ENCODE measurements at regions not wholly inside any gene's neighbourhood (a gene's known extent, or its start where the extent isn't known, plus 50 kb on each side); places are given as distances from the start of the nearest gene placed in this dataset.

DNA sequence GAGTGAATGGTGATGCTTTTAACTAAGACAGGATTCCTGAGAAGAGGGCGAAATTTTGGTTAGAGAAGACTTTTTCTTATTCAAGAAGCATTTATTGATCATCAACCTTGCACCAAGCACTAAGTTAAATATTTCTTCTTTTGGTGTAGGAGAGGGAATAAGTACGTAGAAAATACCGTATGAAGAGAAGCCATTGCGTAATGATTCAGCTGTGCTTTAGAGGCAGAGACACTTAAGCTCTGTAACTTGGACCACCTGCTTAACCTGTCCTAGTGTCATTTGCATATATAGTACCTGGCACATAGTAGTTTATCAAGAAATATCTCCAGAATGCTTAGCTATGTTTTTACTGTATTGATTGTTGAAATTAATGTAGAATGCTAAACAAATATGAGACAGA lies 430.9 kb upstream of the ZNF608 start:
- no peak overlapping the region for H3K27ac Mint-ChIP-seq
- H3K9me3 Mint-ChIP-seq: peaks cover 3 to 4% of the 10 kb centered on the region in 2 donors
- Histone ChIP-seq H3K27me3 (ENCODE audit: control insufficient read depth, insufficient read depth, low read length) (no peaks in the 10 kb centered on the region), H3K9me3 (ENCODE audit: control insufficient read depth, insufficient read depth, low read length) (no peaks in the 10 kb centered on the region), H3K4me1 (ENCODE audit: control insufficient read depth, insufficient read depth, low read length) (no peaks in the 10 kb centered on the region), H3K36me3 (ENCODE audit: control insufficient read depth, insufficient read depth, low read length) (no peaks in the 10 kb centered on the region), H3K27ac (ENCODE audit: low read length) (no peak overlapping the region), H3K4me3 (ENCODE audit: low read length) (no peak overlapping the region)
- ATAC-seq: no peak
- 97% methylated on average over 3 of the region's 4 CpGs for WGBS (ENCODE audit: insufficient coverage)
- H3K27me3 Mint-ChIP-seq (ENCODE audit: low read depth in 2 of 2): no peaks in the 10 kb centered on the region
- no peaks in the 10 kb centered on the region for H3K4me1 Mint-ChIP-seq
- TF ChIP-seq, protein P1, sequence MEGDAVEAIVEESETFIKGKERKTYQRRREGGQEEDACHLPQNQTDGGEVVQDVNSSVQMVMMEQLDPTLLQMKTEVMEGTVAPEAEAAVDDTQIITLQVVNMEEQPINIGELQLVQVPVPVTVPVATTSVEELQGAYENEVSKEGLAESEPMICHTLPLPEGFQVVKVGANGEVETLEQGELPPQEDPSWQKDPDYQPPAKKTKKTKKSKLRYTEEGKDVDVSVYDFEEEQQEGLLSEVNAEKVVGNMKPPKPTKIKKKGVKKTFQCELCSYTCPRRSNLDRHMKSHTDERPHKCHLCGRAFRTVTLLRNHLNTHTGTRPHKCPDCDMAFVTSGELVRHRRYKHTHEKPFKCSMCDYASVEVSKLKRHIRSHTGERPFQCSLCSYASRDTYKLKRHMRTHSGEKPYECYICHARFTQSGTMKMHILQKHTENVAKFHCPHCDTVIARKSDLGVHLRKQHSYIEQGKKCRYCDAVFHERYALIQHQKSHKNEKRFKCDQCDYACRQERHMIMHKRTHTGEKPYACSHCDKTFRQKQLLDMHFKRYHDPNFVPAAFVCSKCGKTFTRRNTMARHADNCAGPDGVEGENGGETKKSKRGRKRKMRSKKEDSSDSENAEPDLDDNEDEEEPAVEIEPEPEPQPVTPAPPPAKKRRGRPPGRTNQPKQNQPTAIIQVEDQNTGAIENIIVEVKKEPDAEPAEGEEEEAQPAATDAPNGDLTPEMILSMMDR (IDR thresholded peaks at IDR 0.05): no peak
- H3K4me3 Mint-ChIP-seq: no peak overlapping the region
- no peak for DNase-seq
- intact Hi-C loops (cut with micrococcal nuclease): no loop called here
- no peaks in the 10 kb centered on the region for H3K36me3 Mint-ChIP-seq

DNA sequence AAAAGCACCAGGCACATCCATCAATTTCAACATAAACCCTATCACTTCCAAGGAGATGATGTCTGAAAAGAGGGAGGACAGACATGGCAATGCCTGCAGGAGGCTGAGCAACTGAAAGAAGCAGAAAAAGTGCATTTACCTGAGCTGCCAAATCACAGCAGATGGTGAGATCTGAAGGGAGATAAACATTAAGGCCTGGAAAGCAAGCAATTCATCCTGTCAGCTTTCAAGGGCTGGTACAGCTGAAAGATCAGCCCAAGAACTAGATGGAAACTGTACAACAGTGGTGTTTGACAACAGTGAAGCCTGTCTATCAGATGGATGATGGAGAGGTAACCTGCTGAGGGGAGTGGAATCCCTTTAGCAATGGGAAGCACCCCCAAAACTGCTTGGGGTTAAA lies 433.2 kb upstream of the ZNF608 start:
- Mint-ChIP-seq H3K27me3 (ENCODE audit: low read depth in 2 of 2) (no peaks in the 10 kb centered on the region), H3K4me1 (no peaks in the 10 kb centered on the region), H3K4me3 (no peak overlapping the region), H3K9me3 (peaks cover 3 to 4% of the 10 kb centered on the region in 2 donors), H3K36me3 (no peaks in the 10 kb centered on the region), H3K27ac (no peak overlapping the region)
- intact Hi-C loops (cut with micrococcal nuclease): no loop called here
- no peak for DNase-seq
- H3K27ac ChIP-seq (ENCODE audit: low read length): no peak overlapping the region
- TF ChIP-seq, protein P1 (IDR thresholded peaks at IDR 0.05): no peak
- H3K4me1 ChIP-seq (ENCODE audit: control insufficient read depth, insufficient read depth, low read length): no peaks in the 10 kb centered on the region
- ATAC-seq: no peak
- H3K27me3 ChIP-seq (ENCODE audit: control insufficient read depth, insufficient read depth, low read length): no peaks in the 10 kb centered on the region
- H3K9me3 ChIP-seq (ENCODE audit: control insufficient read depth, insufficient read depth, low read length): peaks cover 2% of the 10 kb centered on the region
- H3K4me3 ChIP-seq (ENCODE audit: low read length): no peak overlapping the region
- H3K36me3 ChIP-seq (ENCODE audit: control insufficient read depth, insufficient read depth, low read length): no peaks in the 10 kb centered on the region

DNA sequence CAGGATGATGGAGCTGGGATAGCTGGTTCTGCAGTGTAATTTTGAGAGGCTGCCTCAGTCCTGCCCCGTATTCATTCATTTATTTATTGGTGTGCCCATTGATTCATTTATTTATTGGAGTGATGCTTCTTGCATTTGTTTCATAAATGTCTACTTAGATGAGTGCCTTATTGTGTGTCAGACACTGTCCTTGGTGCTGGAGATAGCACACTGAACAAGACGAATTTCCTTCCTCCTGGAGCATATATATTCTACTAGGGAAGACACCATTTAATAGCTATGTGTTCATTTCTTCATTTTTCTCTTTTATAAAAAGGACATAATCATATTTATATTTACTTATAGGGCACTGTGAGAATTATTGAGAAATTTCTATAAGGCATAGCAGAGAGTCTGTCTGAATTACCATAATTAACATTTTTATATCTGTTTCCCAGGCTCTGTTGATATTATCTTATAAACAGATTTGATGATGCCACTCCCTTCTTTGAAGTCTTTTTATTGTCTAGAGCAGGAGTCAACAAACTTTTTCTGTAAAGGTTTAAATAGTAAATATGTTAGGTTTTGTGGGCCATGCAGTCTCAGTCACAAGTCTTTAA lies 433.9 kb upstream of the ZNF608 start:
- Histone ChIP-seq H3K9me3 (ENCODE audit: control insufficient read depth, insufficient read depth, low read length) (peaks cover 5% of the 10 kb centered on the region), H3K36me3 (ENCODE audit: control insufficient read depth, insufficient read depth, low read length) (no peaks in the 10 kb centered on the region), H3K27me3 (ENCODE audit: control insufficient read depth, insufficient read depth, low read length) (no peaks in the 10 kb centered on the region), H3K4me1 (ENCODE audit: control insufficient read depth, insufficient read depth, low read length) (no peaks in the 10 kb centered on the region), H3K27ac (ENCODE audit: low read length) (no peak overlapping the region), H3K4me3 (ENCODE audit: low read length) (no peak overlapping the region)
- TF ChIP-seq, protein P1 (IDR thresholded peaks at IDR 0.05): no peak
- 90% methylated on average over 1 of the region's 2 CpGs for WGBS (ENCODE audit: insufficient coverage)
- intact Hi-C loops (cut with micrococcal nuclease): no loop called here
- ATAC-seq: no peak
- no peaks in the 10 kb centered on the region for H3K36me3 Mint-ChIP-seq
- no peak overlapping the region for H3K4me3 Mint-ChIP-seq
- H3K27me3 Mint-ChIP-seq (ENCODE audit: low read depth in 2 of 2): no peaks in the 10 kb centered on the region
- H3K4me1 Mint-ChIP-seq: no peaks in the 10 kb centered on the region
- no peak for DNase-seq
- H3K27ac Mint-ChIP-seq: no peak overlapping the region
- H3K9me3 Mint-ChIP-seq: peaks cover 3 to 4% of the 10 kb centered on the region in 2 donors

DNA sequence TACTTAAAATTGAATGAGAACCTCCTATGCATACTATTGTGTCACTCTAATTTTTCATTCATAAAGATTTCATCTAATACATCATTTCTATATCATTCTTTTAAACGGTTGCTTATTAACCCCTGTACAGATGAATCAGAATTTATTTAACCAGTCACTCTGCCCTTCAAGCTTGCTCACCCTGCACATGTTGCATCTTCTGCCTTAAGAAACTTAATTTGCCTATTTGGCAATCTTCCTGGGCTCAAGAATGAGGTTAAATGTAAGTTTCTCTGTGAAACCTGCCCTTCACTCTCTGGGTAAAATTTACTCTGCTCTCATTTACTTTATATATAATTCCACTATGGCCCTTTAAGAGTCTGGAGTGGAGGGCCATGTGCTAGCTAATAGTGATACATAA lies 434.7 kb upstream of the ZNF608 start:
- TF ChIP-seq, protein P1 (IDR thresholded peaks at IDR 0.05): no peak
- intact Hi-C loops (cut with micrococcal nuclease): no loop called here
- Histone ChIP-seq H3K36me3 (ENCODE audit: control insufficient read depth, insufficient read depth, low read length) (no peaks in the 10 kb centered on the region), H3K4me3 (ENCODE audit: low read length) (no peak overlapping the region), H3K4me1 (ENCODE audit: control insufficient read depth, insufficient read depth, low read length) (no peaks in the 10 kb centered on the region), H3K27me3 (ENCODE audit: control insufficient read depth, insufficient read depth, low read length) (no peaks in the 10 kb centered on the region), H3K27ac (ENCODE audit: low read length) (no peak overlapping the region), H3K9me3 (ENCODE audit: control insufficient read depth, insufficient read depth, low read length) (peaks cover 5% of the 10 kb centered on the region)
- no peak for DNase-seq
- Mint-ChIP-seq H3K27ac (no peak overlapping the region), H3K9me3 (peaks cover 3 to 4% of the 10 kb centered on the region in 2 donors), H3K27me3 (ENCODE audit: low read depth in 2 of 2) (no peaks in the 10 kb centered on the region), H3K4me1 (no peaks in the 10 kb centered on the region), H3K36me3 (no peaks in the 10 kb centered on the region), H3K4me3 (no peak overlapping the region)
- 88% methylated on average over 1 of the region's 1 CpG for WGBS (ENCODE audit: insufficient coverage)
- ATAC-seq: no peak

Data from natural killer cell (primary cell).